B cell (primary cell): ENCODE measurements at regions not wholly inside any gene's neighbourhood (a gene's known extent, or its start where the extent isn't known, plus 50 kb on each side); places are given as distances from the start of the nearest gene placed in this dataset.

Experiments
- ATAC-seq: fragments of 200-7000 bp; cut with Tn5 transposase; one replicate; pipeline ENCODE4 v1.10.0; 2021; ENCODE audit warnings: low read depth, mild to moderate bottlenecking, moderate number of reproducible peaks, moderate library complexity
- CTCF ChIA-PET: fragments of 350-600 bp; sonication (Branson Sonifier 250); formaldehyde crosslinking; loops from one replicate; lab custom pipeline; 2021; ENCODE audit warnings: antibody characterized with exemption, inconsistent platforms; lab: Charles Lee
- POLR2A ChIA-PET: fragments of 350-600 bp; sonication (Branson Sonifier 250); formaldehyde crosslinking; loops from one replicate; lab custom pipeline; 2021; ENCODE audit warnings: antibody characterized with exemption; lab: Charles Lee
- DNase-seq: peaks from one replicate; pipeline ENCODE4 v3.0.0; 2013
- H2AFZ ChIP-seq: 2 replicates; pipeline ENCODE4 v1.6.1; 2012; ENCODE audit warnings: mild to moderate bottlenecking, low read depth, low read length; ENCODE audit not compliant: insufficient read depth, poor library complexity, severe bottlenecking
- H3K27ac ChIP-seq, 2 donors: 1 replicate in 1 of 2; 2 replicates in 1 of 2; pipeline ENCODE4 v1.5.1; 2012 to 2013; ENCODE audit warnings: low read length in 2 of 2, mild to moderate bottlenecking in 2 of 2, moderate library complexity in 1 of 2
- H3K27me3 ChIP-seq, 4 experiments: fragments of 200-600 bp in 1 of 4; sonication (generic) in 1 of 4; replicated peaks in 1 of 4; 1 replicate in 2 of 4; 2 replicates in 2 of 4; pipeline versions ENCODE4 v1.6.1 to v1.7.0; 2013 to 2016; ENCODE audit warnings: low read length in 3 of 4, mild to moderate bottlenecking in 2 of 4, mixed read lengths in 1 of 4, moderate library complexity in 1 of 4; ENCODE audit not compliant: insufficient read depth in 4 of 4, control insufficient read depth in 3 of 4; ENCODE audit errors: control extremely low read depth in 1 of 4
- H3K36me3 ChIP-seq, 2 experiments: replicated peaks in 1 of 2; 1 replicate in 1 of 2; 2 replicates in 1 of 2; pipeline versions ENCODE4 v1.6.1 to v1.7.1; 2013; ENCODE audit warnings: low read length in 1 of 2; ENCODE audit not compliant: insufficient read depth in 2 of 2, control insufficient read depth in 1 of 2; ENCODE audit errors: control extremely low read depth in 1 of 2, extremely low read depth in 1 of 2
- H3K4me1 ChIP-seq, 2 donors: fragments of 200-600 bp in 1 of 2; sonication (generic) in 1 of 2; 1 replicate in 1 of 2; 2 replicates in 1 of 2; pipeline versions ENCODE4 v1.5.1 to v1.6.1; 2013 to 2017; ENCODE audit warnings: low read length in 2 of 2; ENCODE audit not compliant: control insufficient read depth in 2 of 2, insufficient read depth in 2 of 2
- H3K4me2 ChIP-seq: replicated peaks from 2 replicates; pipeline ENCODE3; 2012; ENCODE audit warnings: mild to moderate bottlenecking, low read depth, low read length; ENCODE audit not compliant: poor library complexity, severe bottlenecking
- H3K4me3 ChIP-seq, 5 experiments: fragments of 200-600 bp in 1 of 5; sonication (generic) in 1 of 5; 1 replicate in 3 of 5; 2 replicates in 2 of 5; pipeline versions ENCODE4 v1.5.1 to v1.7.0; 2011 to 2016; ENCODE audit warnings: low read length in 4 of 5, mild to moderate bottlenecking in 4 of 5, low read depth in 2 of 5, control low read depth in 1 of 5, moderate library complexity in 1 of 5; ENCODE audit not compliant: insufficient read depth in 1 of 5; ENCODE audit errors: control extremely low read depth in 1 of 5, extremely low read depth in 1 of 5
- H3K79me2 ChIP-seq: fragments of 200-600 bp; sonication (generic); one replicate; pipeline ENCODE4 v1.6.0; 2016; ENCODE audit warnings: low read length; ENCODE audit not compliant: control insufficient read depth, insufficient read depth
- H3K9ac ChIP-seq: fragments of 200-600 bp; sonication (generic); 2 replicates; pipeline ENCODE4 v1.6.1; 2017; ENCODE audit warnings: mild to moderate bottlenecking, low read length, moderate library complexity
- H3K9me3 ChIP-seq, 3 donors: one replicate each; pipeline versions ENCODE4 v1.6.1 to v1.7.1; 2013; ENCODE audit warnings: low read length in 2 of 3; ENCODE audit not compliant: control insufficient read depth in 2 of 3, insufficient read depth in 1 of 3; ENCODE audit errors: control extremely low read depth in 1 of 3
- H4K20me1 ChIP-seq: 2 replicates; pipeline ENCODE4 v1.6.0; 2012; ENCODE audit warnings: mild to moderate bottlenecking, low read length; ENCODE audit not compliant: insufficient read depth, control insufficient read depth, poor library complexity, severe bottlenecking
- H3K27ac Mint-ChIP-seq: one replicate; pipeline ENCODE4 v1.8.0; 2021; ENCODE audit warnings: mixed read lengths
- H3K27me3 Mint-ChIP-seq: one replicate; pipeline ENCODE4 v1.8.0; 2021; ENCODE audit warnings: mixed read lengths
- H3K4me1 Mint-ChIP-seq: one replicate; pipeline ENCODE4 v1.8.0; 2021; ENCODE audit warnings: mixed read lengths
- H3K4me3 Mint-ChIP-seq: one replicate; pipeline ENCODE4 v1.8.0; 2021; ENCODE audit warnings: mixed read lengths
- H3K9me3 Mint-ChIP-seq: one replicate; pipeline ENCODE4 v1.8.0; 2022; ENCODE audit warnings: mixed read lengths; ENCODE audit not compliant: insufficient read depth
- CTCF ChIP-seq: fragments of 200-600 bp; IDR thresholded peaks from one replicate; pipeline ENCODE4 v1.8.0; 2022; ENCODE audit warnings: antibody characterized with exemption, mild to moderate bottlenecking
- EZH2 ChIP-seq: IDR thresholded peaks from 2 replicates; pipeline ENCODE4 v1.6.1; 2012; ENCODE audit warnings: borderline replicate concordance, low read depth, mild to moderate bottlenecking, moderate library complexity, low read length; ENCODE audit not compliant: insufficient read depth, poor library complexity, severe bottlenecking
- WGBS: methylation state at CpG from one replicate; pipeline ENCODE4 v1.1.5; 2013; ENCODE audit warnings: missing lambda C conversion rate; ENCODE audit not compliant: insufficient coverage; 5-methylcytosine and 5-hydroxymethylcytosine counted together
- intact Hi-C: fragments of 100-400 bp; cut with micrococcal nuclease; formaldehyde crosslinking; loops from one replicate; pipeline ENCODE4 v1.10.0; 2022

- H3K4me1 Mint-ChIP-seq, result no peaks in the 10 kb centered on the region
- no peaks in the 10 kb centered on the region for H4K20me1 ChIP-seq
- CTCF ChIA-PET, result no interaction called here
- POLR2A ChIA-PET, result no interaction called here
- intact Hi-C loops, result no loop called here
- no peaks in the 10 kb centered on the region for H3K9me3 Mint-ChIP-seq
- no peak overlapping the region for H2AFZ ChIP-seq
- H3K4me2 ChIP-seq, result no peak overlapping the region
- DNase-seq (no peak), ATAC-seq (no peak)
- peaks cover 6% of the 10 kb centered on the region for H3K27me3 Mint-ChIP-seq
- no peak overlapping the region for H3K27ac ChIP-seq
- no peaks in the 10 kb centered on the region for H3K36me3 ChIP-seq
- H3K4me3 Mint-ChIP-seq, result no peak overlapping the region
- no peaks in the 10 kb centered on the region for H3K27me3 ChIP-seq
- no peak overlapping the region for H3K27ac Mint-ChIP-seq
- no peak for TF ChIP-seq CTCF
- no peak for TF ChIP-seq EZH2
- 80% methylated on average over 3 of the region's 3 CpGs for WGBS
- H3K4me3 ChIP-seq, result no peak overlapping the region
- no peak overlapping the region for H3K9ac ChIP-seq
- H3K4me1 ChIP-seq, result no peaks in the 10 kb centered on the region
- H3K79me2 ChIP-seq, result no peaks in the 10 kb centered on the region
- H3K9me3 ChIP-seq, result no peaks in the 10 kb centered on the region
These were observed 95.6 kb downstream of the C16orf95 start for GRCh38 chr16:87221633-87222032.

GRCh38 chr16:87222335-87222734, 94.9 kb downstream of the C16orf95 start:
- Mint-ChIP-seq H3K9me3 (no peaks in the 10 kb centered on the region), H3K27me3 (peaks cover 6% of the 10 kb centered on the region), H3K4me1 (no peaks in the 10 kb centered on the region), H3K27ac (no peak overlapping the region), H3K4me3 (no peak overlapping the region)
- intact Hi-C loops, result no loop called here
- DNase-seq (no peak), ATAC-seq (no peak)
- 94% methylated on average over 1 of the region's 1 CpG for WGBS
- POLR2A ChIA-PET, result no interaction called here
- Histone ChIP-seq H2AFZ (no peak overlapping the region), H3K79me2 (no peaks in the 10 kb centered on the region), H3K9me3 (no peaks in the 10 kb centered on the region), H3K27me3 (no peaks in the 10 kb centered on the region), H3K4me3 (no peak overlapping the region), H3K36me3 (no peaks in the 10 kb centered on the region), H3K9ac (no peak overlapping the region), H3K4me1 (no peaks in the 10 kb centered on the region), H3K27ac (no peak overlapping the region), H3K4me2 (no peak overlapping the region), H4K20me1 (no peaks in the 10 kb centered on the region)
- TF ChIP-seq CTCF (no peak), EZH2 (no peak)
- CTCF ChIA-PET, result no interaction called here
